ENCODE measurements at regions not wholly inside any gene's neighbourhood (a gene's known extent, or its start where the extent isn't known, plus 50 kb on each side); places are given as distances from the start of the nearest gene placed in this dataset.

DNA sequence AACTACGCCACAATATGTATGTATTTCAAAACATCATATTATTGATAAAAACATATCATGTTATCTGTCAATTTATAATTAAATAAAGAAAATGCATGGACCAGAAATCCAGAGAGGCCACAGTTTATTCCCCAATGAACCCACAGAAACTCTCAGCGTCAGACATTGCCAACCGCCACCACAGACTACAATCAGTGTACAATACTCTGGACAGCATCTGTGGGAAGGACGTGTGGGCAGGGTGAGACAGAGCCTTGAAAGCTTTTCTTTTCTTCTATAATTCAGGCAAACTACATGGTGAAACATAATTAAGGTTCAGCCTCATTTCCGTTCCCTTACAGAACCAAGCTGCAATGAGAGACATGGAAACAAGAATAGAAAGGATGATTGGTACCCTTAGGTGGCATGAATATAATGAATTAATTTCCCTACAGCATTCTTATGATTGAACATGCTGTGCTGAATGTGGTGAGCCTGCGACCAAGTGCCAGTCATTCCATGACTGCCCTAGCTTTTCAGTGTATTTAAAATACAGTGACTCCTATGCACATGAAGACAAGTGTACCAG, 909.3 kb downstream of the SORCS1 start:
- TF ChIP-seq, protein P1, sequence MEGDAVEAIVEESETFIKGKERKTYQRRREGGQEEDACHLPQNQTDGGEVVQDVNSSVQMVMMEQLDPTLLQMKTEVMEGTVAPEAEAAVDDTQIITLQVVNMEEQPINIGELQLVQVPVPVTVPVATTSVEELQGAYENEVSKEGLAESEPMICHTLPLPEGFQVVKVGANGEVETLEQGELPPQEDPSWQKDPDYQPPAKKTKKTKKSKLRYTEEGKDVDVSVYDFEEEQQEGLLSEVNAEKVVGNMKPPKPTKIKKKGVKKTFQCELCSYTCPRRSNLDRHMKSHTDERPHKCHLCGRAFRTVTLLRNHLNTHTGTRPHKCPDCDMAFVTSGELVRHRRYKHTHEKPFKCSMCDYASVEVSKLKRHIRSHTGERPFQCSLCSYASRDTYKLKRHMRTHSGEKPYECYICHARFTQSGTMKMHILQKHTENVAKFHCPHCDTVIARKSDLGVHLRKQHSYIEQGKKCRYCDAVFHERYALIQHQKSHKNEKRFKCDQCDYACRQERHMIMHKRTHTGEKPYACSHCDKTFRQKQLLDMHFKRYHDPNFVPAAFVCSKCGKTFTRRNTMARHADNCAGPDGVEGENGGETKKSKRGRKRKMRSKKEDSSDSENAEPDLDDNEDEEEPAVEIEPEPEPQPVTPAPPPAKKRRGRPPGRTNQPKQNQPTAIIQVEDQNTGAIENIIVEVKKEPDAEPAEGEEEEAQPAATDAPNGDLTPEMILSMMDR (IDR thresholded peaks at IDR 0.05; ENCODE audit: low read length) = no peak
- TF ChIP-seq EZH2 (optimal IDR thresholded peaks at IDR 0.05; ENCODE audit: low read depth, low read length) = no peak
- TF ChIP-seq EZH2phosphoT487 (IDR thresholded peaks at IDR 0.05; ENCODE audit: low read length) = no peak

All from MM.1S (cell line).